Peyer's patch (tissue), 4 donors: ENCODE measurements at regions not wholly inside any gene's neighbourhood (a gene's known extent, or its start where the extent isn't known, plus 50 kb on each side); places are given as distances from the start of the nearest gene placed in this dataset.

Experiments
- DNase-seq, 3 donors: peaks; one replicate each; pipeline ENCODE4 v3.0.0-alpha.2; 2017 to 2019
- H3K27ac ChIP-seq, 4 donors: fragments of 200-600 bp; sonication (generic); one replicate each; pipeline ENCODE4 v1.5.1; 2016 to 2019
- H3K27me3 ChIP-seq, 2 donors: fragments of 200-600 bp; sonication (generic); one replicate each; pipeline ENCODE4 v1.5.1; 2019
- H3K36me3 ChIP-seq, 3 donors: fragments of 200-600 bp; sonication (generic); one replicate each; pipeline ENCODE4 v1.5.1; 2016 to 2019
- H3K4me1 ChIP-seq, 4 donors: fragments of 200-600 bp; sonication (generic); one replicate each; pipeline ENCODE4 v1.5.1; 2016 to 2019
- H3K4me3 ChIP-seq, 4 donors: fragments of 200-600 bp; sonication (generic); 1 replicate in 3 of 4; 2 replicates in 1 of 4; pipeline ENCODE4 v1.5.1; 2016 to 2019; ENCODE audit warnings: mild to moderate bottlenecking in 1 of 4
- H3K9me3 ChIP-seq, 4 donors: fragments of 200-600 bp; sonication (generic); one replicate each; pipeline ENCODE4 v1.5.1; 2016 to 2019; ENCODE audit warnings: mild to moderate bottlenecking in 1 of 4
- POLR2A ChIP-seq, 2 donors: fragments of 450-650 bp; IDR thresholded peaks; one replicate each; pipeline ENCODE4 v1.5.1; 2017; ENCODE audit warnings: antibody characterized with exemption in 2 of 2, mild to moderate bottlenecking in 2 of 2, moderate library complexity in 2 of 2
- TF ChIP-seq, protein P1 (sequence below), 6 experiments: fragments of 450-650 bp in 4 of 6; fragments of 200-600 bp in 2 of 6; sonication (generic) in 1 of 6; IDR thresholded peaks; one replicate each; pipeline ENCODE4 v1.5.1; 2017 to 2019; ENCODE audit warnings: antibody characterized with exemption in 6 of 6, mild to moderate bottlenecking in 3 of 6, moderate library complexity in 1 of 6

- H3K9me3 ChIP-seq: no peaks in the 10 kb centered on the region
- no peaks in the 10 kb centered on the region for H3K36me3 ChIP-seq
- H3K4me3 ChIP-seq: no peak overlapping the region
- TF ChIP-seq, protein P1, sequence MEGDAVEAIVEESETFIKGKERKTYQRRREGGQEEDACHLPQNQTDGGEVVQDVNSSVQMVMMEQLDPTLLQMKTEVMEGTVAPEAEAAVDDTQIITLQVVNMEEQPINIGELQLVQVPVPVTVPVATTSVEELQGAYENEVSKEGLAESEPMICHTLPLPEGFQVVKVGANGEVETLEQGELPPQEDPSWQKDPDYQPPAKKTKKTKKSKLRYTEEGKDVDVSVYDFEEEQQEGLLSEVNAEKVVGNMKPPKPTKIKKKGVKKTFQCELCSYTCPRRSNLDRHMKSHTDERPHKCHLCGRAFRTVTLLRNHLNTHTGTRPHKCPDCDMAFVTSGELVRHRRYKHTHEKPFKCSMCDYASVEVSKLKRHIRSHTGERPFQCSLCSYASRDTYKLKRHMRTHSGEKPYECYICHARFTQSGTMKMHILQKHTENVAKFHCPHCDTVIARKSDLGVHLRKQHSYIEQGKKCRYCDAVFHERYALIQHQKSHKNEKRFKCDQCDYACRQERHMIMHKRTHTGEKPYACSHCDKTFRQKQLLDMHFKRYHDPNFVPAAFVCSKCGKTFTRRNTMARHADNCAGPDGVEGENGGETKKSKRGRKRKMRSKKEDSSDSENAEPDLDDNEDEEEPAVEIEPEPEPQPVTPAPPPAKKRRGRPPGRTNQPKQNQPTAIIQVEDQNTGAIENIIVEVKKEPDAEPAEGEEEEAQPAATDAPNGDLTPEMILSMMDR (IDR thresholded peaks at IDR 0.05): no peak
- TF ChIP-seq POLR2A (IDR thresholded peaks at IDR 0.05): no peak
- H3K27me3 ChIP-seq: no peaks in the 10 kb centered on the region
- no peaks in the 10 kb centered on the region for H3K4me1 ChIP-seq
- DNase-seq: no peak
- no peak overlapping the region for H3K27ac ChIP-seq
Measured at GRCh38 chr6:9173229-9173628, 737.9 kb upstream of the SLC35B3 start.

- H3K9me3 ChIP-seq: no peaks in the 10 kb centered on the region
- TF ChIP-seq, protein P1 (IDR thresholded peaks at IDR 0.05): no peak
- TF ChIP-seq POLR2A (IDR thresholded peaks at IDR 0.05): no peak
- H3K27me3 ChIP-seq: no peaks in the 10 kb centered on the region
Measured at GRCh38 chr6:9172096-9172495, 736.8 kb upstream of the SLC35B3 start.

GRCh38 chr6:9168669-9169068, 733.3 kb upstream of the SLC35B3 start:
- TF ChIP-seq, protein P1 (IDR thresholded peaks at IDR 0.05): no peak
- TF ChIP-seq POLR2A (IDR thresholded peaks at IDR 0.05): no peak

More at GRCh38 chr6:9172096-9172495, 736.8 kb upstream of the SLC35B3 start:
- H3K36me3 ChIP-seq: no peaks in the 10 kb centered on the region
- no peak overlapping the region for H3K4me3 ChIP-seq
- no peaks in the 10 kb centered on the region for H3K4me1 ChIP-seq
- H3K27ac ChIP-seq: no peak overlapping the region
- DNase-seq: no peak

GRCh38 chr6:9161731-9162130, 726.4 kb upstream of the SLC35B3 start:
- Histone ChIP-seq H3K27ac (no peak overlapping the region), H3K36me3 (no peaks in the 10 kb centered on the region), H3K9me3 (no peaks in the 10 kb centered on the region), H3K4me1 (no peaks in the 10 kb centered on the region), H3K4me3 (no peak overlapping the region), H3K27me3 (no peaks in the 10 kb centered on the region)
- no peak for TF ChIP-seq POLR2A (IDR thresholded peaks at IDR 0.05)
- TF ChIP-seq, protein P1 (IDR thresholded peaks at IDR 0.05): no peak
- no peak for DNase-seq

More at GRCh38 chr6:9168669-9169068, 733.3 kb upstream of the SLC35B3 start:
- no peak overlapping the region for H3K27ac ChIP-seq
- no peaks in the 10 kb centered on the region for H3K4me1 ChIP-seq
- no peaks in the 10 kb centered on the region for H3K9me3 ChIP-seq
- no peaks in the 10 kb centered on the region for H3K36me3 ChIP-seq
- DNase-seq: no peak
- no peak overlapping the region for H3K4me3 ChIP-seq
- H3K27me3 ChIP-seq: no peaks in the 10 kb centered on the region

DNA sequence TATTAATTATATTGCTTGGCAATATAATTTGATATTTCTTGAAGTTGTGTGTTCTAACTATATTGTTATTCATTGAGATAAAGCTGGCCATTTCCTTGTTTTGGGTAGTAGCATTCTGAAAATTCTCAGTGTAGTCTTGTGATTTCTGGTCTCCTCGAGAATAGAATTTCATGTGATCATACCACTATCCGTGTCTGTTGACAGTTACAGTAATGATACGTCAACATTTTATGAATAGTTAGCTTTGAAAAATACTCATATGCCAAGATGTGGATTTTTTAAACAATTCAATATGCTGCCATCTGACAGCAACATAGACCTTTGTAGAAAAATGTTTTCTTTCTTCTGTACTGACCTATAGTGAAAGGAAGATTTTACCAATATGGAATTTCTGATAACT, 723.7 kb upstream of the SLC35B3 start:
- Histone ChIP-seq H3K4me3 (no peak overlapping the region), H3K4me1 (no peaks in the 10 kb centered on the region), H3K36me3 (no peaks in the 10 kb centered on the region), H3K27me3 (no peaks in the 10 kb centered on the region), H3K27ac (no peak overlapping the region), H3K9me3 (no peaks in the 10 kb centered on the region)
- TF ChIP-seq, protein P1 (IDR thresholded peaks at IDR 0.05): no peak
- TF ChIP-seq POLR2A (IDR thresholded peaks at IDR 0.05): no peak
- no peak for DNase-seq

DNA sequence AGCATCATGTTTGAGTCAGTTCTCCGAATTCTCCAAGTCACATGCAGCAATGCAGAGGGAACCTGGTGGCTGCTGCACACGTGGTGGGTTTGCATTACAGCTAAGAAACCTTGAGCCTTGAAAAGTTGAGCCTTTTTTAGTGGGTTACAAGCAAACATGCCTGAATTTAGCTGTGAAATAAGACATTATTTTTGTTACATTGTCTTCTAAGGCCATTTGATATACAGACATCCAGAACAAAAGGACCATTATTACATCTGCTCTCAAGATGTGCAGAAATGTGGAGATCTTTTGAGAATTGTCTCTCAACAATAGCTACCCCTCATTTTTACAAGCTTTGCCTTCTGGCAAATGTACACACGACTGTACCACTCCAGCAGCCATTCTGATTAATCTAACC, 720.5 kb upstream of the SLC35B3 start:
- H3K4me3 ChIP-seq: no peak overlapping the region
- no peak for TF ChIP-seq POLR2A (IDR thresholded peaks at IDR 0.05)
- TF ChIP-seq, protein P1 (IDR thresholded peaks at IDR 0.05): no peak
- no peaks in the 10 kb centered on the region for H3K36me3 ChIP-seq
- no peaks in the 10 kb centered on the region for H3K9me3 ChIP-seq
- no peaks in the 10 kb centered on the region for H3K4me1 ChIP-seq
- DNase-seq: no peak
- H3K27me3 ChIP-seq: no peaks in the 10 kb centered on the region
- H3K27ac ChIP-seq: no peak overlapping the region
